ENCODE measurements at regions not wholly inside any gene's neighbourhood (a gene's known extent, or its start where the extent isn't known, plus 50 kb on each side); places are given as distances from the start of the nearest gene placed in this dataset.

GRCh38 chr20:40808936-40809335 lies 119.9 kb upstream of the MAFB start:
- TF ChIP-seq SP1 (CRISPR knock-in tag; IDR thresholded peaks at IDR 0.05) (no peak), ZNF830 (CRISPR knock-in tag; IDR thresholded peaks at IDR 0.05) (no peak)

Measured in K562 (cell line).